Memory B cell (primary cell): ENCODE measurements at regions not wholly inside any gene's neighbourhood (a gene's known extent, or its start where the extent isn't known, plus 50 kb on each side); places are given as distances from the start of the nearest gene placed in this dataset.

Experiments
- ATAC-seq: fragments of 150-1000 bp; cut with Tn5 transposase; 2 replicates; pipeline ENCODE4 v1.10.0; 2021; ENCODE audit warnings: low read depth, mild to moderate bottlenecking, moderate library complexity
- DNase-seq, 2 donors: peaks; one replicate each; pipeline ENCODE4 v3.0.0; 2022; ENCODE audit warnings: low spot score in 2 of 2
- H3K27ac Mint-ChIP-seq: one replicate; pipeline ENCODE4 v1.8.0; 2022; ENCODE audit warnings: mild to moderate bottlenecking, moderate library complexity, mixed read lengths
- H3K27me3 Mint-ChIP-seq: one replicate; pipeline ENCODE4 v1.8.0; 2022; ENCODE audit warnings: mixed read lengths
- H3K36me3 Mint-ChIP-seq: one replicate; pipeline ENCODE4 v1.8.0; 2022; ENCODE audit warnings: mild to moderate bottlenecking, mixed read lengths
- H3K4me1 Mint-ChIP-seq: one replicate; pipeline ENCODE4 v1.8.0; 2022; ENCODE audit warnings: mixed read lengths
- H3K4me3 Mint-ChIP-seq: one replicate; pipeline ENCODE4 v1.8.0; 2022; ENCODE audit warnings: mild to moderate bottlenecking, moderate library complexity, mixed read lengths
- H3K9me3 Mint-ChIP-seq: one replicate; pipeline ENCODE4 v1.8.0; 2022; ENCODE audit warnings: mixed read lengths

GRCh38 chr10:131406676-131407392 lies 95.3 kb upstream of the TCERG1L start:
- Mint-ChIP-seq H3K4me3 (no peak overlapping the region), H3K9me3 (no peaks in the 10 kb centered on the region), H3K4me1 (no peaks in the 10 kb centered on the region), H3K27ac (no peak overlapping the region), H3K27me3 (peaks cover 2% of the 10 kb centered on the region), H3K36me3 (no peaks in the 10 kb centered on the region)
- no peak for ATAC-seq
- DNase-seq: no peak

GRCh38 chr10:131418681-131419080 lies 107.2 kb upstream of the TCERG1L start:
- ATAC-seq (no peak), DNase-seq (no peak)
- H3K4me1 Mint-ChIP-seq: no peaks in the 10 kb centered on the region
- H3K36me3 Mint-ChIP-seq: no peaks in the 10 kb centered on the region
- no peak overlapping the region for H3K4me3 Mint-ChIP-seq
- peaks cover 6% of the 10 kb centered on the region for H3K9me3 Mint-ChIP-seq
- H3K27ac Mint-ChIP-seq: no peak overlapping the region
- H3K27me3 Mint-ChIP-seq: no peaks in the 10 kb centered on the region

DNA sequence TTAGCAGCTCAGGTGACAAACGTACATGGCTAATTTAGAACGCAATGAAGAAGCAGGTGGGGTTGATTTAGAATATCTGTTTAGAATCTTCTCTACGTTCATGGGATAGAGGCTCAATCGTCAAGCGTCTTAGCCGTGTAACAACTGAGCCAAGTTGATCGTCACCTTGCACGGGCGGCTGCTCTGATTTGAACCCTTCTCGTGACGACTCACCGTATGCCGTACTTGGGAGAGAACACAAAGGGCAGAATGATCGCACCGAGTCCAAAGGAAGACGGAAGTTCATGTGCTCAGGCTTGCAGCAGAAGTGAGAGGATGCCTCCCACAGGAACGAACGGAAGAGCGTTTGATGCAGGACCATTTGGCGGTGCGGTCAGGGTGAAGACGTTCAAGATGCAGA lies 108.3 kb upstream of the TCERG1L start:
- no peaks in the 10 kb centered on the region for H3K27me3 Mint-ChIP-seq
- H3K36me3 Mint-ChIP-seq: no peaks in the 10 kb centered on the region
- DNase-seq (no peak), ATAC-seq (no peak)
- no peak overlapping the region for H3K27ac Mint-ChIP-seq
- no peak overlapping the region for H3K4me3 Mint-ChIP-seq
- H3K9me3 Mint-ChIP-seq: peaks cover 6% of the 10 kb centered on the region
- no peaks in the 10 kb centered on the region for H3K4me1 Mint-ChIP-seq

DNA sequence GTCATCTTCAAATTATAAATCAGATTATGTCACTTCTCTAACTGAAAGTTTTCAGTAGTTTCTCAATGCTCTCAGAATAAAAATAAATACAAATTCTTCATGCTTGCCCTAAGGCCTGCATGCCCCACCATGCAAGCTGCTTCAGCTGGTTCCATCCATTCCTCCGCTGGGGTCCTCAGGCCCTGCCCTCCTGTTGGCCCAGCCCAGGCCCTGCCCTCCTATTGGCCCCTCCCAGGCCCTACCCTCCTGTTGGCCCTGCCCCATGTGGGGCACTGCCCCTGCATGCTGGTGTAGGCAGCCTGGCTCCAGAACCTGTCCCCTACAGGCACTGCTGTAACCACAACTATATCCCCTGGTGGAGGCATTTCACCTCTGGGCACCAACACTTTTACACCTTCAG lies 109.3 kb upstream of the TCERG1L start:
- Mint-ChIP-seq H3K9me3 (peaks cover 5% of the 10 kb centered on the region), H3K36me3 (no peaks in the 10 kb centered on the region), H3K27me3 (peaks cover 2% of the 10 kb centered on the region), H3K4me3 (no peak overlapping the region), H3K4me1 (no peaks in the 10 kb centered on the region), H3K27ac (no peak overlapping the region)
- ATAC-seq (no peak), DNase-seq (no peak)

DNA sequence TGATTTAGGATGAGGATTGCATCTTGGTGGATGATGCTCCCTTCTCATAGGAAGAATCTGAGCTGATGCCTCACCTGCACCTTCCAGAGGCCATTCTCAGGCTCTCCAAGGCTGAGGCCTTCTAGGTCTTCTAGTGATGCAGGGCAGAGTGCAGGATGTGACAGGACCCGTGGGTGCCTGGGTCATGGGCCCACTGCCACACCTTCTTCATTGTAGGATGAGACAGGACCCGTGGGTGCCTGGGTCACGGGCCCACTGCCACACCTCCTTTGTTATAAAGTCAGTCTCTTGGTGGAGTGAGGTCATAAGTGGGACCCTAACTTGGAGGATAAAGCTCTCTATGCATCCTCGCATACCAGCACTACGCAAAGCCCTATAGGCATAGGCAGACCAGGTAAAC lies 109.9 kb upstream of the TCERG1L start:
- peaks cover 2% of the 10 kb centered on the region for H3K27me3 Mint-ChIP-seq
- ATAC-seq (no peak), DNase-seq (no peak)
- no peak overlapping the region for H3K27ac Mint-ChIP-seq
- H3K4me1 Mint-ChIP-seq: no peaks in the 10 kb centered on the region
- H3K36me3 Mint-ChIP-seq: no peaks in the 10 kb centered on the region
- H3K4me3 Mint-ChIP-seq: no peak overlapping the region
- peaks cover 5% of the 10 kb centered on the region for H3K9me3 Mint-ChIP-seq

GRCh38 chr10:131422731-131423130 lies 111.2 kb upstream of the TCERG1L start:
- DNase-seq (no peak), ATAC-seq (no peak)
- peaks cover 2% of the 10 kb centered on the region for H3K27me3 Mint-ChIP-seq
- H3K9me3 Mint-ChIP-seq: peaks cover 5% of the 10 kb centered on the region
- no peaks in the 10 kb centered on the region for H3K4me1 Mint-ChIP-seq
- no peak overlapping the region for H3K27ac Mint-ChIP-seq
- no peaks in the 10 kb centered on the region for H3K36me3 Mint-ChIP-seq
- no peak overlapping the region for H3K4me3 Mint-ChIP-seq

DNA sequence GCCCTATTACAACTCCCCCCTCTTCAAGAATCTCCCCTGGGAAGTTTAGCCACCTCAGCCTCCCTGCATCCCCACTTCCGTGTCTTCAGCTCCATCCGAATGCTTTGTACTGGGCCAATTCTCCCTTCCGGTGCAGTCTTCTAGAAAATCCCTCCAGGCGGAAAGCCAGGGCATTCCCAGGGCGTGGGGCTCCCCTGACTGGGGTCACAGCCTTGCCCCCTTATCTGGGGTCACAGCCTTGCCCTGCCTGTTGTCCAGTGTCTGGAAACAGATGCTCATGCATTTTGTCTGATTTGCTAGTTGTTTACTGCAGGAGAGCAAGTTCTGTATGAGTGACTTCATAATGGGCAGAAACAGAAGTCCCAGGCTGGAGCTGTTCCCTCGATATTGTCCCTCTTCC lies 112.5 kb upstream of the TCERG1L start:
- ATAC-seq (no peak), DNase-seq (no peak)
- no peak overlapping the region for H3K27ac Mint-ChIP-seq
- H3K36me3 Mint-ChIP-seq: no peaks in the 10 kb centered on the region
- no peak overlapping the region for H3K4me3 Mint-ChIP-seq
- H3K27me3 Mint-ChIP-seq: peaks cover 2% of the 10 kb centered on the region
- peaks cover 5% of the 10 kb centered on the region for H3K9me3 Mint-ChIP-seq
- H3K4me1 Mint-ChIP-seq: no peaks in the 10 kb centered on the region

DNA sequence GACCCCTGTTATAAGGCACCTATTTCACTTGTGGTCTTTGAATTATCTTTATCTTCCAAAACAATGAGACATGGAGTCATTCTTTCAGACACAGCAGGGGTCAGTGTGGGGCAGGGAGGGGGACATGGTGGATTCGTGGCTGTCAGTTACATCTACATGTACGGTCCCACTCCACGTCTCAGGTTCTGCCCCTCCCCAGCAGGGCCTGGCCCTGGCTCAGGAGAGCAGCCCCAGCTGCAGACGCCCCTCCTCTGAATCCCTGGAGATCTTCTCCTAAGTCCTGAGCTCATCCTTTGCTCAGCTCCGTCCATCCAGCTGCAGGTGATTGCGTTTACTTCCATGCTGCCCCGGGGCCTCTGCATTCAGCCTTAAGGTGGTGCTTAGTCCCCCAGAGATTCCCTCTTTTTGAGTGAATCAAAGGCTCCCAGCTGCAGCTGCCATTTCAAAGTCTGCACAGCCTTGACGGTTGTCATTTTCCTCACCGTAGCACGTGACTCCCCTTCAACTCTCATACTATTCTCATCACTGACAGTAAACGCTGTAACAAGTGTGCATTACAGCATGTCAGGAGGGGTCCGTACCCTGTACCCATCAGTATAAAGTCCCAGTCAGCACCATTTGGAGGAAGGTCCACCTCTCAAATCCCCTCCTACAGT lies 113.4 kb upstream of the TCERG1L start:
- H3K4me1 Mint-ChIP-seq: peaks cover 2% of the 10 kb centered on the region
- DNase-seq: no peak
- no peak for ATAC-seq
- H3K27me3 Mint-ChIP-seq: peaks cover 2% of the 10 kb centered on the region
- H3K4me3 Mint-ChIP-seq: no peak overlapping the region
- no peaks in the 10 kb centered on the region for H3K36me3 Mint-ChIP-seq
- H3K27ac Mint-ChIP-seq: no peak overlapping the region
- H3K9me3 Mint-ChIP-seq: peaks cover under 1% of the 10 kb centered on the region

DNA sequence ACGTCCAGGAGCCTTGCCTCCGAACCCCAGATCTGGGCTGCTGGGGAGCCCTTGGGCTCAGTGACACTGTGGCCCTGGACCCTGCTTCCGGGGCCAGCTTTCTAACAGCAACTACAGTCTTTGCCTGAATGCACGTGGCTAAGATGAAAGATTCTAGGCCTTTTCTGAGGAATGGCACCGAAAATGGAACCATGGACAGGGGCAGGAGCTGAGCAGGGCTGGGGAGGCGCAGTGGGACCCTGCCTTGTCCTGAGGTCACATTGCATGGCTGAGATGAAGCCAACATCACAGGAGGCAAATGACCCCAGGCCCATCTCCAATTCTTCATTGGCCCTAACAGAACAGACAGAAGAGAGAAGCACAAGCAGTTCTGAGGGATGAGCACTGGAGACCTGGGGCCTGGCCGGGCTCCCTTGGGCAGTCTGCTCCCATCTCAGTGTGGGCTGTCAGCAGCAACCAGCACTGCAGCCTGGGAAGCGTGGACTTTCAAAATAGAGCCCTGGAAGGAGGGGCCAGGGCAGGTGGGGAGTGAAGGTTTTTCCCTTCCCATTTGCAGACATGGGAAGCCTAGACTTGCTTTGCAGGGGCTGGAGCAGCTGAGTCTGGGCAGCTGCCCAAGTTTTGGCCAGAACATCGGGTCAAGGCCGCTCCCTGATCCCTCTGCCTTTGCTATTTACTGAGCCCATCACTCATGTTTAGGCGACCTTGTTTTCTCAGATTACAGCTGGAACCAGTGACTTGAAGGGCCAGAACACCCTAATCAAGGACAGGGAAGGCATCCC lies 114.4 kb upstream of the TCERG1L start:
- H3K27ac Mint-ChIP-seq: no peak overlapping the region
- no peaks in the 10 kb centered on the region for H3K9me3 Mint-ChIP-seq
- ATAC-seq: no peak
- no peak for DNase-seq
- H3K4me3 Mint-ChIP-seq: no peak overlapping the region
- H3K4me1 Mint-ChIP-seq: peaks cover 2% of the 10 kb centered on the region
- peaks cover 2% of the 10 kb centered on the region for H3K27me3 Mint-ChIP-seq
- no peaks in the 10 kb centered on the region for H3K36me3 Mint-ChIP-seq

- no peaks in the 10 kb centered on the region for H3K9me3 Mint-ChIP-seq
- no peak overlapping the region for H3K27ac Mint-ChIP-seq
- H3K27me3 Mint-ChIP-seq: peaks cover 2% of the 10 kb centered on the region
- H3K36me3 Mint-ChIP-seq: no peaks in the 10 kb centered on the region
- H3K4me3 Mint-ChIP-seq: no peak overlapping the region
- no peak for ATAC-seq
- no peak for DNase-seq
- H3K4me1 Mint-ChIP-seq: peaks cover 2% of the 10 kb centered on the region
Measured at GRCh38 chr10:131426534-131426898, 115.0 kb upstream of the TCERG1L start.

- H3K27ac Mint-ChIP-seq: no peak overlapping the region
- H3K4me1 Mint-ChIP-seq: peaks cover 2% of the 10 kb centered on the region
- no peaks in the 10 kb centered on the region for H3K9me3 Mint-ChIP-seq
- ATAC-seq (no peak), DNase-seq (no peak)
- H3K27me3 Mint-ChIP-seq: peaks cover 4% of the 10 kb centered on the region
- H3K4me3 Mint-ChIP-seq: no peak overlapping the region
- no peaks in the 10 kb centered on the region for H3K36me3 Mint-ChIP-seq
Measured at GRCh38 chr10:131427281-131427680, 115.8 kb upstream of the TCERG1L start.

GRCh38 chr10:131427901-131428300 lies 116.4 kb upstream of the TCERG1L start:
- H3K27ac Mint-ChIP-seq: no peak overlapping the region
- no peak for ATAC-seq

GRCh38 chr10:131429141-131429540 lies 117.6 kb upstream of the TCERG1L start:
- no peak for DNase-seq
- no peak overlapping the region for H3K27ac Mint-ChIP-seq
- peaks cover 4% of the 10 kb centered on the region for H3K27me3 Mint-ChIP-seq
- H3K9me3 Mint-ChIP-seq: no peaks in the 10 kb centered on the region
- no peaks in the 10 kb centered on the region for H3K36me3 Mint-ChIP-seq
- H3K4me1 Mint-ChIP-seq: peaks cover 2% of the 10 kb centered on the region
- ATAC-seq: no peak
- H3K4me3 Mint-ChIP-seq: no peak overlapping the region

More at GRCh38 chr10:131427901-131428300, 116.4 kb upstream of the TCERG1L start:
- Mint-ChIP-seq H3K4me3 (no peak overlapping the region), H3K36me3 (no peaks in the 10 kb centered on the region), H3K4me1 (peaks cover 2% of the 10 kb centered on the region), H3K27me3 (peaks cover 4% of the 10 kb centered on the region), H3K9me3 (no peaks in the 10 kb centered on the region)
- DNase-seq: no peak

- ATAC-seq: no peak
- Mint-ChIP-seq H3K36me3 (no peaks in the 10 kb centered on the region), H3K9me3 (no peaks in the 10 kb centered on the region)
Measured at GRCh38 chr10:131429942-131430341, 118.4 kb upstream of the TCERG1L start.

More at GRCh38 chr10:131429942-131430341, 118.4 kb upstream of the TCERG1L start:
- no peak for DNase-seq
- peaks cover 2% of the 10 kb centered on the region for H3K4me1 Mint-ChIP-seq
- H3K27me3 Mint-ChIP-seq: peaks cover 4% of the 10 kb centered on the region
- H3K4me3 Mint-ChIP-seq: no peak overlapping the region
- H3K27ac Mint-ChIP-seq: no peak overlapping the region
